ENCODE measurements at regions not wholly inside any gene's neighbourhood (a gene's known extent, or its start where the extent isn't known, plus 50 kb on each side); places are given as distances from the start of the nearest gene placed in this dataset.

DNA sequence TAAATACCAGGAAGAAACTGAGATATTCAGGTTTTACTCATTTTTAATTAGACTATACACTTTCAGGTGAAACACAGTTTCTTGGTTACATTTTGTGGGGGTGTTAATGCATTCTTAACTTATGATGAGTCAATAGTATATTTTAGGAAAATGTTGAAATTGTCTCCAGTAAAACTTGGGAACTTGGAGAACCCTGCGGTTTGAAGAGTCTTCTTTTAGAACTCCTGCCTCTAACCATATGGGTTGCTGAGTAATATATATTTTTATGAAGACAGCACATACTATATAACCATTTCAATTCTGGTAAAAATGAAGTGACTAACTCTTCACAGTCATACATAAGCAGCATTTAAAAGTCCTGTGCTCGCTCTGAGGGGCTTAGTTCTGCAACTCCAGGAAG is 308.2 kb upstream of the LRATD1 start:
- H3K4me1 ChIP-seq = no peaks in the 10 kb centered on the region
- ATAC-seq (no peak), DNase-seq (no peak), FAIRE-seq (no peak)
- no peaks in the 10 kb centered on the region for H3K9me3 ChIP-seq
- no peak overlapping the region for H3K4me3 ChIP-seq
- H3K27ac ChIP-seq = no peak overlapping the region
- WGBS, 2 donors = 49 to 66% methylated on average over 2 of the region's 2 CpGs
- intact Hi-C loops (cut with DNase I) = no loop called here
- H3K36me3 ChIP-seq = no peaks in the 10 kb centered on the region
- no peaks in the 10 kb centered on the region for H3K27me3 ChIP-seq
- TF ChIP-seq CTCF (IDR thresholded peaks at IDR 0.05) = no peak

DNA sequence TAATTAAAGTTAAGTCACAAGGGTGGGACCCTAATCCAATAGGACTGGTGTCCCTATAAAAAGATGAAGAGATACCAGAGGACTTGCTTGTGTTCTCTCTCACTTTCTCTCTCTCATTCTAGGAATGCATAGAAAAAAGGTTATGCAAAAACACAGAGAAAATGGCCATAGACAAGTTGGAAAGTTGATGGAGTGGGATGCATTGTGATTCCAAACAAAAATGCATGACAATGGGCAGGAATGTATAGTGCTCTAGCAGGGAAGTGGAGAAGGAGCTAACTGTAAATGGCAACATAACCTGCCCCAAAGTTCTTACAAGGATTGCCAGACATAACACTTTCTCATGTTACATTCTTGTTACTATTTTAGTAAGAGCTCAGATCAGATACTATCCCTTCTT is 301.6 kb upstream of the LRATD1 start:
- ATAC-seq = no peak
- Histone ChIP-seq H3K27ac (no peak overlapping the region), H3K9me3 (no peaks in the 10 kb centered on the region), H3K36me3 (no peaks in the 10 kb centered on the region), H3K4me1 (no peaks in the 10 kb centered on the region), H3K4me3 (no peak overlapping the region), H3K27me3 (no peaks in the 10 kb centered on the region)
- TF ChIP-seq CTCF (IDR thresholded peaks at IDR 0.05) = no peak
- DNase-seq = no peak
- FAIRE-seq = no peak
- intact Hi-C loops (cut with DNase I) = no loop called here

- no peak overlapping the region for H3K4me3 ChIP-seq
- ATAC-seq = no peak
- FAIRE-seq = no peak
- no peaks in the 10 kb centered on the region for H3K4me1 ChIP-seq
- TF ChIP-seq CTCF (IDR thresholded peaks at IDR 0.05) = no peak
- DNase-seq = no peak
- H3K9me3 ChIP-seq = no peaks in the 10 kb centered on the region
- 69 to 77% methylated on average over 2 of the region's 2 CpGs for WGBS, 2 donors
- intact Hi-C loops (cut with DNase I) = no loop called here
- H3K36me3 ChIP-seq = no peaks in the 10 kb centered on the region
- no peaks in the 10 kb centered on the region for H3K27me3 ChIP-seq
- no peak overlapping the region for H3K27ac ChIP-seq
Observed at GRCh38 chr2:14336759-14337382, 295.6 kb upstream of the LRATD1 start.

DNA sequence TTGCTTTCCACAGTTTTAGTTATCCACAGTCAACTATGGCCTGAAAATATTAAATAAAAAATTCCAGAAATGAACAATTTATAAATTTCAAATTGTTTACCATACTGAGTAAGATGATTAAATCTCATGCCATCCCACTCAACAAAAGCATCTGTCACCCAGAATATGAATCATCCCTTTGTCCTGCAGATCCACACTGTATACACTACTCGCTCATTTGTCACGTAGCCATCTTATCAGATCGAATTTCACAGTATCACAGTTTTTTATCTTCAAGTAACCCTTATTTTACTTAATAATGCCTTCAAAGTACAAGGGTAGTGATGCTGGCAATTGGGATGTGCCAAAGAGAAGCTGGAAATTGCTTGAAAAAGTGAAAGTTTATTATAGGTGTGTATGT is 291.8 kb upstream of the LRATD1 start:
- 49 to 51% methylated on average over 3 of the region's 3 CpGs for WGBS, 2 donors
- intact Hi-C loops (cut with DNase I) = no loop called here
- Histone ChIP-seq H3K4me1 (no peaks in the 10 kb centered on the region), H3K9me3 (no peaks in the 10 kb centered on the region), H3K27me3 (no peaks in the 10 kb centered on the region), H3K36me3 (no peaks in the 10 kb centered on the region), H3K27ac (no peak overlapping the region), H3K4me3 (no peak overlapping the region)
- ATAC-seq (no peak), DNase-seq (no peak), FAIRE-seq (no peak)
- no peak for TF ChIP-seq CTCF (IDR thresholded peaks at IDR 0.05)

GRCh38 chr2:14342313-14342712 is 290.2 kb upstream of the LRATD1 start:
- DNase-seq = no peak
- Histone ChIP-seq H3K4me3 (no peak overlapping the region), H3K9me3 (no peaks in the 10 kb centered on the region), H3K27me3 (no peaks in the 10 kb centered on the region), H3K4me1 (no peaks in the 10 kb centered on the region), H3K36me3 (no peaks in the 10 kb centered on the region), H3K27ac (no peak overlapping the region)
- 85 to 100% methylated on average over 3 of the region's 3 CpGs for WGBS, 2 donors
- no peak for ATAC-seq
- intact Hi-C loops (cut with DNase I) = no loop called here
- no peak for FAIRE-seq
- no peak for TF ChIP-seq CTCF (IDR thresholded peaks at IDR 0.05)

Data from pancreas (tissue), 10 donors.